CD4-positive, alpha-beta T cell (primary cell): ENCODE measurements at regions not wholly inside any gene's neighbourhood (a gene's known extent, or its start where the extent isn't known, plus 50 kb on each side); places are given as distances from the start of the nearest gene placed in this dataset.

ENCODE experiments used
- ATAC-seq: fragments of 200-7000 bp; cut with Tn5 transposase; one replicate; pipeline ENCODE4 v1.10.0; 2022; ENCODE audit warnings: mild to moderate bottlenecking; ENCODE audit not compliant: poor library complexity
- CTCF ChIA-PET: fragments of 350-600 bp; sonication (Branson Sonifier 250); formaldehyde crosslinking; loops from one replicate; lab custom pipeline; 2021; ENCODE audit warnings: antibody characterized with exemption, inconsistent platforms; lab: Charles Lee
- POLR2A ChIA-PET: fragments of 350-600 bp; sonication (Branson Sonifier 250); formaldehyde crosslinking; loops from one replicate; lab custom pipeline; 2021; ENCODE audit warnings: antibody characterized with exemption, inconsistent platforms; lab: Charles Lee
- DNase-seq, 14 experiments: peaks; one replicate each; pipeline ENCODE4 v3.0.0-alpha.2; 2013 to 2020; ENCODE audit warnings: mixed read lengths in 2 of 14
- H3K27ac ChIP-seq, 2 donors: one replicate each; pipeline versions ENCODE4 v1.5.1 to v1.7.0; 2013; ENCODE audit warnings: low read length in 2 of 2, low read depth in 1 of 2, mild to moderate bottlenecking in 1 of 2
- H3K27me3 ChIP-seq, 2 experiments: 1 replicate in 1 of 2; 2 replicates in 1 of 2; pipeline versions ENCODE4 v1.6.1 to v1.7.0; 2013; ENCODE audit warnings: low read length in 2 of 2, control low read depth in 1 of 2, mild to moderate bottlenecking in 1 of 2, moderate library complexity in 1 of 2; ENCODE audit not compliant: insufficient read depth in 2 of 2, control insufficient read depth in 1 of 2
- H3K36me3 ChIP-seq: one replicate; pipeline ENCODE4 v1.6.1; 2013; ENCODE audit warnings: low read length, control low read depth; ENCODE audit not compliant: insufficient read depth
- H3K4me1 ChIP-seq: one replicate; pipeline ENCODE4 v1.6.1; 2013; ENCODE audit warnings: low read length, control low read depth; ENCODE audit not compliant: insufficient read depth
- H3K4me3 ChIP-seq: one replicate; pipeline ENCODE4 v1.5.1; 2013; ENCODE audit warnings: mild to moderate bottlenecking, low read length, moderate library complexity
- H3K9me3 ChIP-seq, 2 experiments: 1 replicate in 1 of 2; 2 replicates in 1 of 2; pipeline versions ENCODE4 v1.6.1 to v1.7.0; 2013; ENCODE audit warnings: low read length in 2 of 2, mild to moderate bottlenecking in 2 of 2, control low read depth in 1 of 2, moderate library complexity in 1 of 2; ENCODE audit not compliant: control insufficient read depth in 1 of 2, insufficient read depth in 1 of 2
- H3K27ac Mint-ChIP-seq: one replicate; pipeline ENCODE4 v1.8.0; 2020; ENCODE audit warnings: mixed read lengths
- H3K27me3 Mint-ChIP-seq: one replicate; pipeline ENCODE4 v1.8.0; 2021; ENCODE audit warnings: mixed read lengths
- H3K36me3 Mint-ChIP-seq: one replicate; pipeline ENCODE4 v1.8.0; 2021; ENCODE audit warnings: low read depth, mixed read lengths
- H3K4me1 Mint-ChIP-seq: one replicate; pipeline ENCODE4 v1.8.0; 2021; ENCODE audit warnings: low read depth, mixed read lengths
- H3K4me3 Mint-ChIP-seq: one replicate; pipeline ENCODE4 v1.8.0; 2020; ENCODE audit warnings: mild to moderate bottlenecking, mixed read lengths
- H3K9me3 Mint-ChIP-seq: one replicate; pipeline ENCODE4 v1.8.0; 2020; ENCODE audit warnings: mixed read lengths
- intact Hi-C, 2 experiments: fragments of 100-400 bp; cut with DNase I in 1 of 2; cut with micrococcal nuclease in 1 of 2; formaldehyde crosslinking; loops; one replicate each; pipeline versions ENCODE4 v1.15.1 to v1.9.0; 2023 to 2025; cut with DNase I, micrococcal nuclease
- TF ChIP-seq, protein P1 (sequence below): fragments of 200-600 bp; IDR thresholded peaks from one replicate; pipeline ENCODE4 v1.8.0; 2022; ENCODE audit warnings: antibody characterized with exemption, mild to moderate bottlenecking

DNA sequence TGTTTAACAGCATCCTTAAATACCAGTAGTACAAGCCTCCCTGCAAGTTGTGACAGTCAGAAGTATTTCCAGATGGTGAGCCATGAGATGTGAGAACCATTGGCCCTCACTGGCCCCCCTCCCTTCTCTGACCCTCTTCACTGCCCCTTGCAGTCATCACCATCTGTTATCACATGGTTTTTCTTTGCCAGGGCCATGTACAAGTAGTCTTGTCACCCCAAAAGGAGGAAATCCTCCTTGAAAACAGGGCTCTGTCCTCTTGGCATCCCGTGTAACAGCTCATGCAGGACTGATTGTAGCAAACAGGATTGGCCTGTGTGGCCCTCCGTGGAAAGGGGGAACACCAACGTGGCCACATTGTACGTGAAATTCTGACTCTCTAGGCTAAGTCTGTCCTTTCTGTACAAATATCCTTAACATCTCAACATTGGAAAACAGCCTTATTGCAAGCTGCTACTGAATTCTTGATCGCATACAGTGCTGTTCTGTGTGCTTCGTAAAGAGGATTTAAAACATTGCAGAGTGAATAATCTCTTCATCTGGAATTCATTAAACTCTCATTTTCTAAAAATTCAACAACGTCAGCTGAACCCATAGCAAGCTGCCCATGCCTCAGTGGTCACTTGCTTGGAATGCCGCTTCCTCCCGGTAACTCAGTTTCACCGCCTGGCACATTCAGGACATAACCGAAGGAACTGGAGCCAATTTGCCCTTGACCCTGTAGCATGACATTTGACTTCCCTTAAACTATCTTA lies 171.7 kb downstream of the ATPSCKMT start:
- ATAC-seq (no peak), DNase-seq (no peak)
- Mint-ChIP-seq H3K4me3 (no peak overlapping the region), H3K36me3 (no peaks in the 10 kb centered on the region), H3K4me1 (no peaks in the 10 kb centered on the region), H3K9me3 (no peaks in the 10 kb centered on the region), H3K27me3 (no peaks in the 10 kb centered on the region), H3K27ac (no peak overlapping the region)
- Histone ChIP-seq H3K4me3 (no peak overlapping the region), H3K27ac (no peak overlapping the region), H3K9me3 (no peaks in the 10 kb centered on the region), H3K27me3 (no peaks in the 10 kb centered on the region), H3K4me1 (no peaks in the 10 kb centered on the region), H3K36me3 (no peaks in the 10 kb centered on the region)
- intact Hi-C loops: no loop called here
- TF ChIP-seq, protein P1, sequence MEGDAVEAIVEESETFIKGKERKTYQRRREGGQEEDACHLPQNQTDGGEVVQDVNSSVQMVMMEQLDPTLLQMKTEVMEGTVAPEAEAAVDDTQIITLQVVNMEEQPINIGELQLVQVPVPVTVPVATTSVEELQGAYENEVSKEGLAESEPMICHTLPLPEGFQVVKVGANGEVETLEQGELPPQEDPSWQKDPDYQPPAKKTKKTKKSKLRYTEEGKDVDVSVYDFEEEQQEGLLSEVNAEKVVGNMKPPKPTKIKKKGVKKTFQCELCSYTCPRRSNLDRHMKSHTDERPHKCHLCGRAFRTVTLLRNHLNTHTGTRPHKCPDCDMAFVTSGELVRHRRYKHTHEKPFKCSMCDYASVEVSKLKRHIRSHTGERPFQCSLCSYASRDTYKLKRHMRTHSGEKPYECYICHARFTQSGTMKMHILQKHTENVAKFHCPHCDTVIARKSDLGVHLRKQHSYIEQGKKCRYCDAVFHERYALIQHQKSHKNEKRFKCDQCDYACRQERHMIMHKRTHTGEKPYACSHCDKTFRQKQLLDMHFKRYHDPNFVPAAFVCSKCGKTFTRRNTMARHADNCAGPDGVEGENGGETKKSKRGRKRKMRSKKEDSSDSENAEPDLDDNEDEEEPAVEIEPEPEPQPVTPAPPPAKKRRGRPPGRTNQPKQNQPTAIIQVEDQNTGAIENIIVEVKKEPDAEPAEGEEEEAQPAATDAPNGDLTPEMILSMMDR: no peak
- ChIA-PET POLR2A (no interaction called here), CTCF (no interaction called here)

DNA sequence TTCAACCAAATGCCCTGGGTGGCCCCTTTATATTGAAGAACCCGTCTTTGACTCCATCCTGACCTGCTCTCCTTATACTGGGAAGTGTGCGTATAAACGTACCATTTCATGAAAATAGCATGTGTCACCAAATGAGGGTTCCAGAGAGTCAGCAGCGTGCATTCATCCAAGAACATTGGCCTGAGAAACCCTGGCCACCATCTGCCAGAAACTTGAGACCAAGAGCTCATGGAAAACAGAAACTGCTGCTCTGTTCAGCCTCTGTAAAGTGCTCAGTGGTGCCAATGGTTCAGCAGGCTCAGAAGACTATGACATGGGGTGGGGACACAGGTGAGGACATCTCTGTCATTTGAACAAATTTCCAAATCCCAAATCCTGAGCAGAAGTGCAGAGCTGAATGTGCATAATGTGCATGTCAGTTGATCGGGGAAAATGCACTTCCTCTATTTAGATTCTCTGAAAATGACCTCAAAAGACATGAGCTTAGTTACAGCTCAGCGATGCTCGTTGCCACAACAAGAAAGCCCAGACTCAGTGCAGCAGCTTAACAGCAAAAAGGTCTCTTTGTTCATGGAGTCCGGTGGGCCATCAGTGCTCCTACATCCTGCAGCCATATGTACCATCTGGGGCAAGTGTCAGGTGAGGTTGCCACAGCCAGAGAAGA lies 176.1 kb downstream of the ATPSCKMT start:
- no peaks in the 10 kb centered on the region for H3K36me3 Mint-ChIP-seq
- DNase-seq (no peak), ATAC-seq (no peak)
- CTCF ChIA-PET: no interaction called here
- H3K9me3 ChIP-seq: peaks cover 0 to 7% of the 10 kb centered on the region in 2 experiments
- intact Hi-C loops: no loop called here
- no peaks in the 10 kb centered on the region for H3K27me3 ChIP-seq
- H3K4me3 ChIP-seq: no peak overlapping the region
- H3K4me1 Mint-ChIP-seq: no peaks in the 10 kb centered on the region
- TF ChIP-seq, protein P1: no peak
- POLR2A ChIA-PET: no interaction called here
- no peak overlapping the region for H3K27ac ChIP-seq
- no peaks in the 10 kb centered on the region for H3K4me1 ChIP-seq
- no peaks in the 10 kb centered on the region for H3K9me3 Mint-ChIP-seq
- no peak overlapping the region for H3K4me3 Mint-ChIP-seq
- H3K27ac Mint-ChIP-seq: no peak overlapping the region
- no peaks in the 10 kb centered on the region for H3K36me3 ChIP-seq
- no peaks in the 10 kb centered on the region for H3K27me3 Mint-ChIP-seq

DNA sequence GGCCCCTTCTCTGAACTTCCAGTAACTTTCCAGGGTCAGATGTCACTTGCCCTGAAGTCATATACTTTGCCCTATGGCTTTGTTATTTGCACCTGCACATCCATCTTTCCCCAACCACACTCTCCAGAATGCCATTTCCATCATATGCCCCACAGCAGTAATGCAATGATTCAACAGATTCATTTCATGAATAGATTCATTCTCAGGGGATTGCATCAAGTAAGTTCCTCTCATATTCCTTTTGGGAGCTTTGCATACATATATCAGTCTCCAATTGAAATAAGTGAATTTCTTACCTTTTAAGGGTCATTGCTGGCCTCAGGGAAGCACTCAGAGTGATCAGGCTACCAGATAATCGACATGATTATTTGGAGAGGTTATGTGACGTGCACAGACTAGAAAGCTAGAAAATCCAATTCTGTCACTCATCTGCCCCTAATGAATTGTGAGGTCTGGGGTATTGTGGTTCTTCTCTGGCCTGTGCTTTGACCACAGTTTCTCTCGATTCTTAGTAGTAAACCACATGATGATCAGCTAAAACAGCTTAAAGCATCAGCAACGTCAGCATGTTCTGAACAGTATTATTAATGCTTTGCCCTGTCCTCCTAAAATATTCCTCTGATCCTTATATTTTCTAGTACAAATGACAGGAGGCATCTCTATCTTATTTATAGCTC lies 179.9 kb downstream of the ATPSCKMT start:
- TF ChIP-seq, protein P1: no peak
- DNase-seq (no peak), ATAC-seq (no peak)
- ChIA-PET POLR2A (no interaction called here), CTCF (no interaction called here)
- no peaks in the 10 kb centered on the region for H3K27me3 Mint-ChIP-seq
- Histone ChIP-seq H3K4me1 (no peaks in the 10 kb centered on the region), H3K27me3 (no peaks in the 10 kb centered on the region), H3K4me3 (no peak overlapping the region), H3K36me3 (no peaks in the 10 kb centered on the region), H3K9me3 (peaks cover 0 to 25% of the 10 kb centered on the region in 2 experiments), H3K27ac (no peak overlapping the region)
- intact Hi-C loops: no loop called here
- no peak overlapping the region for H3K27ac Mint-ChIP-seq
- no peaks in the 10 kb centered on the region for H3K4me1 Mint-ChIP-seq
- no peaks in the 10 kb centered on the region for H3K9me3 Mint-ChIP-seq
- H3K4me3 Mint-ChIP-seq: no peak overlapping the region
- no peaks in the 10 kb centered on the region for H3K36me3 Mint-ChIP-seq
